HepG2 (cell line): ENCODE measurements at regions not wholly inside any gene's neighbourhood (a gene's known extent, or its start where the extent isn't known, plus 50 kb on each side); places are given as distances from the start of the nearest gene placed in this dataset.

ENCODE experiments used
- ATAC-seq: fragments of 200-7000 bp; cut with Tn5 transposase; 3 replicates; pipeline ENCODE4 v1.9.1; 2020; ENCODE audit warnings: mild to moderate bottlenecking, moderate library complexity
- BruUV-seq: library from RNA; stranded (reverse); fragments of 400-500 nt; replicated peaks from 2 replicates; lab custom pipeline; 2021; lab: Mats Ljungman, UMichigan
- CTCF ChIA-PET: fragments of 300-600 bp; formaldehyde crosslinking; extraction: SDS; loops from one replicate; lab custom pipeline; 2021; ENCODE audit warnings: low total read pairs, inconsistent platforms, low intra/inter-chr PET ratio; lab: Yijun Ruan, JAX
- POLR2A ChIA-PET: fragments of 350-600 bp; sonication (Branson Sonifier 250); formaldehyde crosslinking; loops from one replicate; lab custom pipeline; 2020; ENCODE audit warnings: antibody characterized with exemption, inconsistent platforms; lab: Yijun Ruan, JAX
- DNase-seq: peaks from one replicate; pipeline ENCODE4 v3.0.0-alpha.2; 2015; ENCODE audit warnings: low spot score
- FAIRE-seq: peaks from 3 replicates; lab custom pipeline; 2011; peaks lifted over from hg19 to GRCh38; lab: Jason Lieb, UNC
- H2AFZ ChIP-seq: one replicate; pipeline ENCODE4 v1.6.1; 2011; ENCODE audit warnings: low read length, inconsistent platforms
- H3K27ac ChIP-seq: fragments of 300-600 bp; 3 replicates; pipeline ENCODE4 v1.8.0; 2011; ENCODE audit warnings: mixed run types, mild to moderate bottlenecking, mixed read lengths, low read length, inconsistent platforms; ENCODE audit not compliant: insufficient read depth; ENCODE audit errors: extremely low read length
- H3K27me3 ChIP-seq, 2 experiments: fragments of 200-600 bp in 1 of 2; 2 replicates in 1 of 2; 3 replicates in 1 of 2; pipeline versions ENCODE4 v1.6.0 to v1.8.0; 2011; ENCODE audit warnings: low read length in 2 of 2, mild to moderate bottlenecking in 2 of 2, moderate library complexity in 2 of 2, inconsistent platforms in 1 of 2; ENCODE audit not compliant: insufficient read depth in 2 of 2, control insufficient read depth in 1 of 2
- H3K36me3 ChIP-seq, 2 experiments: fragments of 200-600 bp in 1 of 2; replicated peaks in 1 of 2; 2 replicates in 1 of 2; 3 replicates in 1 of 2; pipeline versions ENCODE4 v1.5.1 to v1.8.0; 2011; ENCODE audit warnings: low read length in 2 of 2, inconsistent platforms in 1 of 2; ENCODE audit not compliant: insufficient read depth in 2 of 2, control insufficient read depth in 1 of 2
- H3K4me1 ChIP-seq: 2 replicates; pipeline ENCODE4 v1.5.1; 2012; ENCODE audit warnings: low read length, inconsistent platforms; ENCODE audit not compliant: insufficient read depth
- H3K4me2 ChIP-seq: 2 replicates; pipeline ENCODE4 v1.6.0; 2011; ENCODE audit warnings: low read depth, low read length, inconsistent platforms
- H3K4me3 ChIP-seq, 3 experiments: fragments of 200-600 bp in 1 of 3; sonication (generic), shearing (Covaris generic) in 1 of 3; replicated peaks in 1 of 3; 2 replicates each; pipeline ENCODE4 v1.5.1; 2011 to 2016; ENCODE audit warnings: low read length in 3 of 3, inconsistent platforms in 2 of 3, low read depth in 2 of 3, mild to moderate bottlenecking in 2 of 3, control low read depth in 1 of 3, mixed read lengths in 1 of 3; ENCODE audit not compliant: insufficient read depth in 1 of 3
- H3K79me2 ChIP-seq: one replicate; pipeline ENCODE4 v1.6.1; 2011; ENCODE audit warnings: low read length, inconsistent platforms; ENCODE audit not compliant: insufficient read depth
- H3K9ac ChIP-seq: 2 replicates; pipeline ENCODE4 v1.6.0; 2011; ENCODE audit warnings: mild to moderate bottlenecking, low read depth, low read length, inconsistent platforms; ENCODE audit not compliant: insufficient read depth
- H3K9me3 ChIP-seq: 2 replicates; pipeline ENCODE4 v1.5.1; 2012; ENCODE audit warnings: mild to moderate bottlenecking, low read length
- H4K20me1 ChIP-seq: 2 replicates; pipeline ENCODE4 v1.6.0; 2011; ENCODE audit warnings: inconsistent platforms, mild to moderate bottlenecking, low read length, moderate library complexity; ENCODE audit not compliant: insufficient read depth
- ARNT2 ChIP-seq: sonication (generic); formaldehyde crosslinking; IDR thresholded peaks from 2 replicates; pipeline ENCODE4 v1.8.0; 2022; ENCODE audit warnings: mild to moderate bottlenecking, low read depth, missing genetic modification reagents, moderate library complexity
- GATA4 ChIP-seq: sonication (generic); IDR thresholded peaks from 2 replicates; pipeline ENCODE4 v1.6.1; 2016; ENCODE audit warnings: antibody characterized with exemption, low read depth, borderline replicate concordance
- RBFOX2 ChIP-seq: fragments of 200-400 bp; formaldehyde crosslinking; IDR thresholded peaks from 2 replicates; pipeline ENCODE4 v1.6.1; 2017; ENCODE audit warnings: low read depth, mild to moderate bottlenecking, low read length
- REPIN1 ChIP-seq: sonication (generic); formaldehyde crosslinking; IDR thresholded peaks from 2 replicates; pipeline ENCODE4 v1.8.0; 2022; ENCODE audit warnings: missing genetic modification reagents, low read depth, mild to moderate bottlenecking, borderline replicate concordance
- SALL1 ChIP-seq: sonication (generic); formaldehyde crosslinking; IDR thresholded peaks from 2 replicates; pipeline ENCODE4 v1.8.0; 2022; ENCODE audit warnings: mild to moderate bottlenecking, missing genetic modification reagents
- SOX5 ChIP-seq: IDR thresholded peaks from 2 replicates; pipeline ENCODE4 v1.6.1; 2016; ENCODE audit warnings: borderline replicate concordance
- ZBTB8A ChIP-seq: sonication (generic); formaldehyde crosslinking; IDR thresholded peaks from 2 replicates; pipeline ENCODE4 v1.4.0; 2020; ENCODE audit warnings: mild to moderate bottlenecking, low read depth, missing genetic modification reagents, borderline replicate concordance
- ZFP36L1 ChIP-seq: sonication (generic); formaldehyde crosslinking; IDR thresholded peaks from 2 replicates; pipeline ENCODE4 v1.8.0; 2022; ENCODE audit warnings: mild to moderate bottlenecking, missing genetic modification reagents, moderate library complexity
- ZFP62 ChIP-seq: sonication (generic); formaldehyde crosslinking; IDR thresholded peaks from 2 replicates; pipeline ENCODE4 v1.4.0; 2020; ENCODE audit warnings: missing genetic modification reagents
- ZNF121 ChIP-seq: sonication (generic); formaldehyde crosslinking; IDR thresholded peaks from 2 replicates; pipeline ENCODE4 v1.5.0; 2020; ENCODE audit warnings: mild to moderate bottlenecking, missing genetic modification reagents
- ZNF75D ChIP-seq: sonication (generic); formaldehyde crosslinking; IDR thresholded peaks from 2 replicates; pipeline ENCODE4 v1.8.1; 2023; ENCODE audit warnings: missing genetic modification reagents, mild to moderate bottlenecking, borderline replicate concordance
- ZSCAN25 ChIP-seq: sonication (generic); formaldehyde crosslinking; IDR thresholded peaks from 2 replicates; pipeline ENCODE4 v1.8.0; 2022; ENCODE audit warnings: mild to moderate bottlenecking, missing genetic modification reagents
- WGBS: methylation state at CpG from one replicate; pipeline ENCODE4 v1.1.6; 2017; ENCODE audit warnings: low lambda C conversion rate; 5-methylcytosine and 5-hydroxymethylcytosine counted together
- in situ Hi-C: cut with HindIII; loops from 2 replicates; pipeline ENCODE4 v1.10.0; 2017; ENCODE audit warnings: low pct_unique_long_range_greater_than_20kb; ENCODE audit not compliant: extremely low pct_ligation_motif_present
- intact Hi-C: fragments of 100-400 bp; cut with micrococcal nuclease; formaldehyde crosslinking; loops from one replicate; pipeline ENCODE4 v1.10.0; 2022; ENCODE audit not compliant: unreplicated experiment
- TF ChIP-seq, protein P1 (sequence below): sonication (generic); formaldehyde crosslinking; conservative IDR thresholded peaks from 2 replicates; pipeline ENCODE4 v1.4.0; 2020; ENCODE audit warnings: missing genetic modification reagents
- TF ChIP-seq, protein P2 (sequence below): sonication (generic); formaldehyde crosslinking; IDR thresholded peaks from 2 replicates; pipeline ENCODE4 v1.5.0; 2020; ENCODE audit warnings: mild to moderate bottlenecking, missing genetic modification reagents, borderline replicate concordance
- TF ChIP-seq, protein P3 (sequence below): sonication (generic); formaldehyde crosslinking; conservative IDR thresholded peaks from 2 replicates; pipeline ENCODE4 v1.4.0; 2020; ENCODE audit warnings: missing genetic modification reagents

DNA sequence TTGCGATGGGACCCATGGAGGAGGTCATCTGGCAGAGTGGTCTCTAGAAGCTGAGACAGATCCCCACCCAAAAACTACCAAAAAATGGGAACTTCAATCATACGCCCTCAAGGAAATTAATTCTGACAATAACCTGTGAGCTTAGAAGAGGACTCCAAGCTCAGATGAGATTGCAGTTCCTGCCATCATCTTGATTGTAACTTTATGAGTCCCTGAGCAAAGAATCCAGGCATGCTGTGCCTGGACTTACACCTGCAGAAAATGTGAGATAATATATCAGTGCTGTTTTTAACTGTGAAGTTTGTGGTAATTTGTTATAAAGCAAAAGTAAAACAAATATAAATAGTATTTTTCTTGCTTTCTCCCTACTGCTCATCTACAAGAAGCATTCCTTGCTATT lies 299.6 kb upstream of the MBL2 start:
- no peak overlapping the region for H3K9ac ChIP-seq
- H3K4me1 ChIP-seq = no peaks in the 10 kb centered on the region
- no peak overlapping the region for H3K27ac ChIP-seq
- no peaks in the 10 kb centered on the region for H3K79me2 ChIP-seq
- H3K4me3 ChIP-seq = no peak overlapping the region
- no peaks in the 10 kb centered on the region for H3K27me3 ChIP-seq
- H2AFZ ChIP-seq = no peak overlapping the region
- WGBS = 77% methylated on average over 2 of the region's 2 CpGs
- no peak for ATAC-seq
- intact Hi-C loops (no loop called here), in situ Hi-C loops (no loop called here)
- CTCF ChIA-PET = no interaction called here
- no peaks in the 10 kb centered on the region for H3K36me3 ChIP-seq
- no peak overlapping the region for H3K4me2 ChIP-seq
- no peak for DNase-seq
- FAIRE-seq = no peak
- no peaks in the 10 kb centered on the region for H3K9me3 ChIP-seq
- no peaks in the 10 kb centered on the region for H4K20me1 ChIP-seq
- POLR2A ChIA-PET = no interaction called here
- no TSS peak for BruUV-seq
- TF ChIP-seq SALL1 (CRISPR knock-in tag) (no peak), RBFOX2 (no peak), ZFP62 (CRISPR knock-in tag) (no peak), ZNF121 (CRISPR knock-in tag) (no peak), ZNF75D (CRISPR knock-in tag) (no peak), SOX5 (CRISPR knock-in tag) (no peak), REPIN1 (CRISPR knock-in tag) (no peak), ZFP36L1 (CRISPR knock-in tag) (no peak), GATA4 (no peak), ZSCAN25 (CRISPR knock-in tag) (no peak), ARNT2 (no peak), ZBTB8A (CRISPR knock-in tag) (no peak)
- TF ChIP-seq, protein P1, sequence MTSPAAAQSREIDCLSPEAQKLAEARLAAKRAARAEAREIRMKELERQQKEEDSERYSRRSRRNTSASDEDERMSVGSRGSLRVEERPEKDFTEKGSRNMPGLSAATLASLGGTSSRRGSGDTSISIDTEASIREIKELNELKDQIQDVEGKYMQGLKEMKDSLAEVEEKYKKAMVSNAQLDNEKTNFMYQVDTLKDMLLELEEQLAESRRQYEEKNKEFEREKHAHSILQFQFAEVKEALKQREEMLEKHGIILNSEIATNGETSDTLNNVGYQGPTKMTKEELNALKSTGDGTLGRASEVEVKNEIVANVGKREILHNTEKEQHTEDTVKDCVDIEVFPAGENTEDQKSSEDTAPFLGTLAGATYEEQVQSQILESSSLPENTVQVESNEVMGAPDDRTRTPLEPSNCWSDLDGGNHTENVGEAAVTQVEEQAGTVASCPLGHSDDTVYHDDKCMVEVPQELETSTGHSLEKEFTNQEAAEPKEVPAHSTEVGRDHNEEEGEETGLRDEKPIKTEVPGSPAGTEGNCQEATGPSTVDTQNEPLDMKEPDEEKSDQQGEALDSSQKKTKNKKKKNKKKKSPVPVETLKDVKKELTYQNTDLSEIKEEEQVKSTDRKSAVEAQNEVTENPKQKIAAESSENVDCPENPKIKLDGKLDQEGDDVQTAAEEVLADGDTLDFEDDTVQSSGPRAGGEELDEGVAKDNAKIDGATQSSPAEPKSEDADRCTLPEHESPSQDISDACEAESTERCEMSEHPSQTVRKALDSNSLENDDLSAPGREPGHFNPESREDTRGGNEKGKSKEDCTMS (CRISPR knock-in tag) = no peak
- TF ChIP-seq, protein P2, sequence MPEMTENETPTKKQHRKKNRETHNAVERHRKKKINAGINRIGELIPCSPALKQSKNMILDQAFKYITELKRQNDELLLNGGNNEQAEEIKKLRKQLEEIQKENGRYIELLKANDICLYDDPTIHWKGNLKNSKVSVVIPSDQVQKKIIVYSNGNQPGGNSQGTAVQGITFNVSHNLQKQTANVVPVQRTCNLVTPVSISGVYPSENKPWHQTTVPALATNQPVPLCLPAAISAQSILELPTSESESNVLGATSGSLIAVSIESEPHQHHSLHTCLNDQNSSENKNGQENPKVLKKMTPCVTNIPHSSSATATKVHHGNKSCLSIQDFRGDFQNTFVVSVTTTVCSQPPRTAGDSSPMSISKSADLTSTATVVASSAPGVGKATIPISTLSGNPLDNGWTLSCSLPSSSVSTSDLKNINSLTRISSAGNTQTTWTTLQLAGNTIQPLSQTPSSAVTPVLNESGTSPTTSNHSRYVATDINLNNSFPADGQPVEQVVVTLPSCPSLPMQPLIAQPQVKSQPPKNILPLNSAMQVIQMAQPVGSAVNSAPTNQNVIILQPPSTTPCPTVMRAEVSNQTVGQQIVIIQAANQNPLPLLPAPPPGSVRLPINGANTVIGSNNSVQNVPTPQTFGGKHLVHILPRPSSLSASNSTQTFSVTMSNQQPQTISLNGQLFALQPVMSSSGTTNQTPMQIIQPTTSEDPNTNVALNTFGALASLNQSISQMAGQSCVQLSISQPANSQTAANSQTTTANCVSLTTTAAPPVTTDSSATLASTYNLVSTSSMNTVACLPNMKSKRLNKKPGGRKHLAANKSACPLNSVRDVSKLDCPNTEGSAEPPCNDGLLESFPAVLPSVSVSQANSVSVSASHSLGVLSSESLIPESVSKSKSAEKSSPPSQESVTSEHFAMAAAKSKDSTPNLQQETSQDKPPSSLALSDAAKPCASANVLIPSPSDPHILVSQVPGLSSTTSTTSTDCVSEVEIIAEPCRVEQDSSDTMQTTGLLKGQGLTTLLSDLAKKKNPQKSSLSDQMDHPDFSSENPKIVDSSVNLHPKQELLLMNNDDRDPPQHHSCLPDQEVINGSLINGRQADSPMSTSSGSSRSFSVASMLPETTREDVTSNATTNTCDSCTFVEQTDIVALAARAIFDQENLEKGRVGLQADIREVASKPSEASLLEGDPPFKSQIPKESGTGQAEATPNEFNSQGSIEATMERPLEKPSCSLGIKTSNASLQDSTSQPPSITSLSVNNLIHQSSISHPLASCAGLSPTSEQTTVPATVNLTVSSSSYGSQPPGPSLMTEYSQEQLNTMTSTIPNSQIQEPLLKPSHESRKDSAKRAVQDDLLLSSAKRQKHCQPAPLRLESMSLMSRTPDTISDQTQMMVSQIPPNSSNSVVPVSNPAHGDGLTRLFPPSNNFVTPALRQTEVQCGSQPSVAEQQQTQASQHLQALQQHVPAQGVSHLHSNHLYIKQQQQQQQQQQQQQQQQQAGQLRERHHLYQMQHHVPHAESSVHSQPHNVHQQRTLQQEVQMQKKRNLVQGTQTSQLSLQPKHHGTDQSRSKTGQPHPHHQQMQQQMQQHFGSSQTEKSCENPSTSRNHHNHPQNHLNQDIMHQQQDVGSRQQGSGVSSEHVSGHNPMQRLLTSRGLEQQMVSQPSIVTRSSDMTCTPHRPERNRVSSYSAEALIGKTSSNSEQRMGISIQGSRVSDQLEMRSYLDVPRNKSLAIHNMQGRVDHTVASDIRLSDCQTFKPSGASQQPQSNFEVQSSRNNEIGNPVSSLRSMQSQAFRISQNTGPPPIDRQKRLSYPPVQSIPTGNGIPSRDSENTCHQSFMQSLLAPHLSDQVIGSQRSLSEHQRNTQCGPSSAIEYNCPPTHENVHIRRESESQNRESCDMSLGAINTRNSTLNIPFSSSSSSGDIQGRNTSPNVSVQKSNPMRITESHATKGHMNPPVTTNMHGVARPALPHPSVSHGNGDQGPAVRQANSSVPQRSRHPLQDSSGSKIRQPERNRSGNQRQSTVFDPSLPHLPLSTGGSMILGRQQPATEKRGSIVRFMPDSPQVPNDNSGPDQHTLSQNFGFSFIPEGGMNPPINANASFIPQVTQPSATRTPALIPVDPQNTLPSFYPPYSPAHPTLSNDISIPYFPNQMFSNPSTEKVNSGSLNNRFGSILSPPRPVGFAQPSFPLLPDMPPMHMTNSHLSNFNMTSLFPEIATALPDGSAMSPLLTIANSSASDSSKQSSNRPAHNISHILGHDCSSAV (CRISPR knock-in tag) = no peak
- TF ChIP-seq, protein P3, sequence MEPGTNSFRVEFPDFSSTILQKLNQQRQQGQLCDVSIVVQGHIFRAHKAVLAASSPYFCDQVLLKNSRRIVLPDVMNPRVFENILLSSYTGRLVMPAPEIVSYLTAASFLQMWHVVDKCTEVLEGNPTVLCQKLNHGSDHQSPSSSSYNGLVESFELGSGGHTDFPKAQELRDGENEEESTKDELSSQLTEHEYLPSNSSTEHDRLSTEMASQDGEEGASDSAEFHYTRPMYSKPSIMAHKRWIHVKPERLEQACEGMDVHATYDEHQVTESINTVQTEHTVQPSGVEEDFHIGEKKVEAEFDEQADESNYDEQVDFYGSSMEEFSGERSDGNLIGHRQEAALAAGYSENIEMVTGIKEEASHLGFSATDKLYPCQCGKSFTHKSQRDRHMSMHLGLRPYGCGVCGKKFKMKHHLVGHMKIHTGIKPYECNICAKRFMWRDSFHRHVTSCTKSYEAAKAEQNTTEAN (CRISPR knock-in tag) = no peak
